Activated naive CD4-positive, alpha-beta T cell treated with anti-CD3 and anti-CD28 coated beads, Interleukin-2, amount 50 U/mL, for 72 hours (primary cell): ENCODE measurements at regions not wholly inside any gene's neighbourhood (a gene's known extent, or its start where the extent isn't known, plus 50 kb on each side); places are given as distances from the start of the nearest gene placed in this dataset.
A peak's percentile ranks its signal among the peaks of the same experiment; 100 is the strongest.
"Not testable (repeated sequence)": the region's sequence is repeated elsewhere in the genome, so short reads cannot be mapped to it uniquely, and the experiment has no call there.

Experiments
- ATAC-seq, 2 donors: fragments of 150-1000 bp; cut with Tn5 transposase; 2 replicates each; pipeline ENCODE4 v1.10.0; 2021; ENCODE audit warnings: mild to moderate bottlenecking in 2 of 2, moderate library complexity in 2 of 2
- DNase-seq, 2 donors: peaks; one replicate each; pipeline ENCODE4 v3.0.0; 2021 to 2022; ENCODE audit warnings: low spot score in 2 of 2
- H3K27ac Mint-ChIP-seq, 2 donors: one replicate each; pipeline ENCODE4 v1.8.0; 2022; ENCODE audit warnings: mild to moderate bottlenecking in 2 of 2, mixed read lengths in 2 of 2
- H3K36me3 Mint-ChIP-seq, 2 donors: one replicate each; pipeline ENCODE4 v1.8.0; 2022; ENCODE audit warnings: mixed read lengths in 2 of 2
- H3K9me3 Mint-ChIP-seq, 2 donors: one replicate each; pipeline ENCODE4 v1.8.0; 2022; ENCODE audit warnings: mixed read lengths in 2 of 2

GRCh38 chr12:108430926-108431325 lies 84.2 kb upstream of the FICD start:
- no peak overlapping the region for H3K27ac Mint-ChIP-seq
- no peaks in the 10 kb centered on the region for H3K36me3 Mint-ChIP-seq
- ATAC-seq (no peak), DNase-seq (no peak)
- no peaks in the 10 kb centered on the region for H3K9me3 Mint-ChIP-seq

DNA sequence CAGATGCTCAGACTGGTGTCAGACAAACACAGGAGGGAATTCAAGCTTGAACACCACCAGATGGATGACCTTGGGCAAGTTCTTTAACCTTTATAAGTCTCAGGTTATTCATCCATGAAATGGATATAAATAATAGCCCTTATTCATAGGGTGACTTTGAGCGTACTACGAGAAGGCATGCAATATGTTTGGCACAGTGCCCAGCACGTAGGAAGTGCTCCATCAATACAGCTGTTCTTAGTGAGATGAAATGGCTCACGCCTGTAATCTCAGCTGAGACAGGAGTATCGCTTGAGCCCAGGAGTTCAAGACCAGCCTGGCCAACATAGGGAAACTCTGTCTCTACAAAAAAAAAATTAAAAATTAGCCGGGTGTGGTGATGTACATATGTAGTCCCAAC lies 84.8 kb upstream of the FICD start:
- DNase-seq, result no peak
- Mint-ChIP-seq H3K9me3 (no peaks in the 10 kb centered on the region), H3K36me3 (no peaks in the 10 kb centered on the region), H3K27ac (no peak overlapping the region)
- no peak for ATAC-seq

- no peaks in the 10 kb centered on the region for H3K36me3 Mint-ChIP-seq
- peaks cover 0 to under 1% of the 10 kb centered on the region in 2 donors for H3K9me3 Mint-ChIP-seq
- ATAC-seq (no peak), DNase-seq (no peak)
- peak overlapping the region in 1 of 2 donors; percentile 25 for H3K27ac Mint-ChIP-seq
Measured at GRCh38 chr12:108425238-108425795, 86.2 kb upstream of the CMKLR1 start.

DNA sequence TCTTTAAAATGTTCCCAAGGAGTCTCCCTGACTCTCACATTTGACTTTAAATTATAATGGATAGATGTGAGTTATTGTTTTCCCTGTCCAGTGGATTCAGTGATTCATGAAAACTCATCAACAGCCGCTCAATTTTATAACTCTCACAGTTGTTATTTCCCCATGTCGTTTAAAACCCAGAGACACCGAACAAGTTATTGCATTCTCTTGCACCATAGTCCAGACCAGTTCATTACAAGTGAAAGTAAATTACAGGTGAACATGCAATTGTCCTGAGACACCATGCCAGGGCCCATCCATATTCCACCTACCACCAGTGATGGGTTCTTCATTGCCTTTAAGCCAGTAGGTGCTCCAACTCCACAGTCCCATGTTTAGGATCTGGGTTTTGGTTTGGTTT lies 85.7 kb upstream of the CMKLR1 start:
- Mint-ChIP-seq H3K27ac (no peak overlapping the region), H3K9me3 (peaks cover 0 to 5% of the 10 kb centered on the region in 2 donors), H3K36me3 (no peaks in the 10 kb centered on the region)
- ATAC-seq (no peak), DNase-seq (no peak)

- ATAC-seq (no peak), DNase-seq (no peak)
Measured at GRCh38 chr12:108424026-108424425, 84.9 kb upstream of the CMKLR1 start.

GRCh38 chr12:108423486-108423885 lies 84.4 kb upstream of the CMKLR1 start:
- H3K27ac Mint-ChIP-seq, result no peak overlapping the region
- H3K36me3 Mint-ChIP-seq, result no peaks in the 10 kb centered on the region
- ATAC-seq (no peak), DNase-seq (no peak)
- peaks cover 0 to 8% of the 10 kb centered on the region in 2 donors for H3K9me3 Mint-ChIP-seq

More at GRCh38 chr12:108424026-108424425, 84.9 kb upstream of the CMKLR1 start:
- Mint-ChIP-seq H3K27ac (no peak overlapping the region), H3K9me3 (peaks cover 0 to 8% of the 10 kb centered on the region in 2 donors), H3K36me3 (no peaks in the 10 kb centered on the region)

- peaks cover 0 to 19% of the 10 kb centered on the region in 2 donors for H3K9me3 Mint-ChIP-seq
- H3K27ac Mint-ChIP-seq, ATAC-seq, DNase-seq, H3K36me3 Mint-ChIP-seq: not testable (repeated sequence)
Measured at GRCh38 chr12:108421082-108421481, 82.0 kb upstream of the CMKLR1 start.

DNA sequence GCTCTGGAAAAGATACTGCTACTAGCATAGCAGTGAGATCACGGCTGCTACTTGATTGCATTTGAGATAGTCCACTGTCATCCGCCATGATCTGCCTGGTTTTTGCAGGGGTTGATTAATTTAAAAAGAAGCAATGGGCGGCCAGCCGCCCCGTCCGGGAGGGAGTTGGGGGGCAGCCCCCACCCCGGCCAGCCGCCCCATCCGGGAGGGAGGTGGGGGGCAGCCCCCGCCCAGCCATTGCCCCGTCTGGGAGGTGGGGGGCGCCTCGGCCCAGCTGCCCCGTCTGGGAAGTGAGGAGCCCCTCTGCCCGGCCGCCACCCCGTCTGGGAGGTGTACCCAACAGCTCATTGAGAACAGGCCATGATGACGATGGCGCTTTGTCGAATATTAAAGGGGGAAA lies 81.3 kb upstream of the CMKLR1 start:
- ATAC-seq, DNase-seq, H3K36me3 Mint-ChIP-seq: not testable (repeated sequence)
- Mint-ChIP-seq H3K9me3 (peaks cover 0 to 20% of the 10 kb centered on the region in 2 donors), H3K27ac (peak overlapping the region in 1 of 2 donors; percentile 0)

GRCh38 chr12:108419949-108420348 lies 80.8 kb upstream of the CMKLR1 start:
- Mint-ChIP-seq H3K27ac (peak overlapping the region; percentile 0 to 65), H3K9me3 (peaks cover 0 to 20% of the 10 kb centered on the region in 2 donors), H3K36me3 (no peaks in the 10 kb centered on the region)
- DNase-seq (no peak), ATAC-seq (no peak)

DNA sequence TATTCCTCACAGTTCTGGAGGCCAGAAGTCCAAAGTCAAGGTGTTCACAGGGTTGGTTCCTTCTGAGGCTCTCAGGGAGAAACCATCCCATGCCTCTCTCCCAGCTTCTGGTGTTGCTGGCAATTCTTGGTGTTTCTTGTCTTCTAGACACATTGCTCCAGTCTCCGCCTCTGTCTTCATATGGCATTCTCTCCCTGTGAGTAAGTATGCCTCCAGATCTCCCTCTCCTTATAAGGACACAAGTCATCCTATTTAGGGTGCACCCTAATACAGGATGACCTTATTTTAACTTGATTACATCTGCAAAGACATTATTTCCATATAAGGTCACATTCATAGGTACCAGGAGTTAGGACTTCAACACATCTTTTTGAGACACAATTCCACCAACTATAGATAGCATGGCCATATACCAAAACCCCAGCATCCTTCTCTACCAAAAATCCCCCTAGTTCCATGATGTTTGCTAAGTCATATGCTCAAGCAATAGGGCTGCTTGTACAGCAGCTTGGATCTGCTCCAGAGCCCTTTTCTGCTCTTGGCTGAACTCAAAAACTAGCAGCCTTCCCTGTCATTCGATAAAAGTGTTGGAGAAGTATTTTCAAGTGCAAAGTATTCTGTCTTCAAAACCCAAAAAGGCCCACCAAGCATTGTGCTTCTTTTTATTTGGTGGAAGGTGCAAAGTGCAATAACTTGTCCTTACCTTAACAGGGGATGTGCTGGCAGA lies 79.2 kb upstream of the CMKLR1 start:
- no peak for ATAC-seq
- DNase-seq, result no peak
- Mint-ChIP-seq H3K36me3 (no peaks in the 10 kb centered on the region), H3K27ac (no peak overlapping the region), H3K9me3 (peaks cover 0 to 20% of the 10 kb centered on the region in 2 donors)

GRCh38 chr12:108414021-108414420 lies 74.9 kb upstream of the CMKLR1 start:
- H3K27ac Mint-ChIP-seq, result no peak overlapping the region
- H3K9me3 Mint-ChIP-seq, result peaks cover 0 to 13% of the 10 kb centered on the region in 2 donors
- ATAC-seq (no peak), DNase-seq (no peak)
- no peaks in the 10 kb centered on the region for H3K36me3 Mint-ChIP-seq

GRCh38 chr12:108410689-108411088 lies 71.6 kb upstream of the CMKLR1 start:
- H3K36me3 Mint-ChIP-seq, result peaks cover 0 to 2% of the 10 kb centered on the region in 2 donors
- peaks cover 7 to 15% of the 10 kb centered on the region in 2 donors for H3K9me3 Mint-ChIP-seq
- ATAC-seq (no peak), DNase-seq (no peak)
- H3K27ac Mint-ChIP-seq, result no peak overlapping the region

GRCh38 chr12:108409481-108409880 lies 70.4 kb upstream of the CMKLR1 start:
- Mint-ChIP-seq H3K36me3 (peaks cover 0 to 6% of the 10 kb centered on the region in 2 donors), H3K27ac (no peak overlapping the region), H3K9me3 (peaks cover 10 to 20% of the 10 kb centered on the region in 2 donors)
- DNase-seq (no peak), ATAC-seq (no peak)

DNA sequence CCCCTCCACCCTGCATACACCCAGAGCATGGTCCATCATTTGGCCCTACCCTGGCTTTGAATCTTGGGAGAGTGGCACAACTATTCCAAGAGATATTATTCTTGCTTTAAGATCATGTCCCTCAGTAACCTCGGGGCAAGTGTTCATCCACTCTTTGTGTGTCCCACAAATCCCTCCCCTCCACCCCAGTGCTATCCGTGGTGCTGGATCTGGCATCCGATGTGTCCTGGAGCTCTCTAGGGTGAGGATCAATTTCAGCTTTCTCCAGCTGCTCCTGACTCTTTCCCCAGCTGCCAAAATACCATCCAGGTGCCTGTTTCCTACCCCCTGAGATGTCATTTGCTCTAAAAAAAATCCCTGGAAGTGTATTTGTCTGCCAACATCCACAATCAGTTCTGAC lies 64.8 kb upstream of the CMKLR1 start:
- H3K36me3 Mint-ChIP-seq, result peaks cover 0 to 6% of the 10 kb centered on the region in 2 donors
- peaks cover 14 to 20% of the 10 kb centered on the region in 2 donors for H3K9me3 Mint-ChIP-seq

DNA sequence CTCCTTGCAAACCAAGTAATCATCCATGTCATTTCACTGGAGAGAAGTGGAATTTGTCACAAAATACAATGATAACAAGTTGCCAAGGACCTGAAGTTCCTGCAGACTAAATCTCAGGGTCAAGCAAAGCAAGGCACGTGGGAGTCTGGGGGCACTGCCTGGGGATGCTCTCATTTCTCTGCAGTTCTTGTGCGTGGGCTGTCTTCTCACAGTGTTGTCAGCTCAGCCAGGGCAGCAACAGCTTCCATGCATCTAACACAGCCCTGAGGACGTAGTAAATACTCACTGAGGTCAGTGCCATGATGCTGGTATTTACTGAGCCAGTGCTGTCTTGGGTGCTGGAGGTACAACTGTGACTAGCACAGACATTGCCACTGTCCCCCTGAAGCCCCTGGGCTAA lies 62.9 kb upstream of the CMKLR1 start:
- Mint-ChIP-seq H3K27ac (no peak overlapping the region), H3K9me3 (peaks cover 16 to 19% of the 10 kb centered on the region in 2 donors), H3K36me3 (peaks cover 0 to 6% of the 10 kb centered on the region in 2 donors)
- ATAC-seq, result no peak
- DNase-seq, result no peak

More for the DNA sequence above, 64.8 kb upstream of the CMKLR1 start:
- no peak for DNase-seq
- no peak overlapping the region for H3K27ac Mint-ChIP-seq
- no peak for ATAC-seq

- no peak overlapping the region for H3K27ac Mint-ChIP-seq
- H3K36me3 Mint-ChIP-seq, result peaks cover 0 to 10% of the 10 kb centered on the region in 2 donors
- no peak for ATAC-seq
- H3K9me3 Mint-ChIP-seq, result peaks cover 16 to 22% of the 10 kb centered on the region in 2 donors
- DNase-seq, result no peak
Measured at GRCh38 chr12:108400900-108401480, 61.9 kb upstream of the CMKLR1 start.

DNA sequence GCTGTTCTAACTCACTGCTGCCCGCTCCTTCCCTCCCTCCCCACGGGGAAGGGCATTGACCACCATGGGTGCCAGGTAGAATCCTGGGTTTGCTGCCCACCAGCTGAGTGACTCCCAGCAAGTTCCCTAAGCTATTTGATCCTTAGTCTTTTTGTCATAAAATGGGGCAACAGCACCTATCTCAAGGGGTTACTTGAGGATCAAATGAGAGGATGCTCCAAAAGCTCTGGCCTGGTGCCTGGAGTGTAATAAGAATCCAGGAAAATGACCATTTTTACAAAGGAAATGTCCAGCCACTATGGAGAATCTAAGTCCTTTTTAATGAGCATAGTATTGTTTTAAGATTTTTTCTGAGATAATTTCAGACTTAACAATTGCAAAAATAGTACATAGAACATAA lies 61.4 kb upstream of the CMKLR1 start:
- H3K36me3 Mint-ChIP-seq, result peaks cover 0 to 6% of the 10 kb centered on the region in 2 donors
- H3K27ac Mint-ChIP-seq, result no peak overlapping the region
- peaks cover 11 to 17% of the 10 kb centered on the region in 2 donors for H3K9me3 Mint-ChIP-seq
- ATAC-seq (no peak), DNase-seq (no peak)
